ENCODE measurements at regions not wholly inside any gene's neighbourhood (a gene's known extent, or its start where the extent isn't known, plus 50 kb on each side); places are given as distances from the start of the nearest gene placed in this dataset.
A peak's percentile ranks its signal among the peaks of the same experiment; 100 is the strongest.

DNA sequence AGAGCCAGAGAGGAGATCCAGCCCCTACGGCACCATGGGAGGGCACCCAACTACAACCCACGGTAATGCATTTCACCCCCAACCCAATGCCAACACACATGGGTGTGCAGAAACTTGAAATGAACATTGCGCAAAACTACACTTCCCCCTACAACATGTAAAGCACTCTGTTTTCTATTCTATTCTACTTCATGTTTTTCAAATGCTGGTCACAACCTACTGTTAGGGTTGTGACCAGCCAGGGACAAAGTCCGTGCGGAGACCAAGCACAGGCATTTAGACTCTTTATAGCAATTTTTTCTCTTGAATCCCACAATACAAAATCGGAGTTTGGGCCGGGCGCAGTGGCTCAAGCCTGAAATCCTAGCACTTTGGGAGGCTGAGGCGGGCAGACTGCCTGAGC is 90.6 kb downstream of the MRPL14 start:
- intact Hi-C loops (cut with micrococcal nuclease), result loop anchor here (5.0 kb wide), 1 partner anchor 34 kb away; no protein-coding TSS in a partner anchor
- Mint-ChIP-seq H3K36me3 (ENCODE audit: low read depth) (no peaks in the 10 kb centered on the region), H3K27ac (peak overlapping the region; percentile 25), H3K27me3 (peaks cover 2% of the 10 kb centered on the region), H3K4me3 (no peak overlapping the region), H3K4me1 (ENCODE audit: low read depth) (peaks cover 69% of the 10 kb centered on the region), H3K9me3 (no peaks in the 10 kb centered on the region)

DNA sequence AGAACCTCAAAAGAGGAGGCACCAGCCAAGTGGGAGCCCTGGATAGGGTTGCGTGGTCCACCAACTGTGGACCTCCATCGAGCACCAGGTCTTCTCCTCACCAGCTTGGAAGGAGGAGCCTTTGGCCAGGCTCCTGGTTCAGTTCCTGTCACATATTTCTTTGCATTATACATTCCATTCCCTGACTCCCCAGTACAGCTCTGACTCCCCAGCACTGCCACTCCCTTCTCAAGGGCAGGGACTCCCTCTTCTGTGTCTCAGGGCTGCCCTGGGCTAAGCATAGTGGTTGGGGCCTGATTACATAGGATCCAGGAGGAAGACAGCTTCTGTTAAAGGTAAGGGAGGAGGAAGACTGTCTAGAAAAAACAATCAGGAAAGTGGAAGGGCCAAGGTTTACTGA is 91.1 kb downstream of the MRPL14 start:
- peaks cover 4% of the 10 kb centered on the region for H3K27me3 Mint-ChIP-seq
- intact Hi-C loops (cut with micrococcal nuclease), result loop anchor here (5.0 kb wide), 1 partner anchor 34 kb away; no protein-coding TSS in a partner anchor
- H3K36me3 Mint-ChIP-seq (ENCODE audit: low read depth), result no peaks in the 10 kb centered on the region
- H3K4me3 Mint-ChIP-seq, result no peak overlapping the region
- no peaks in the 10 kb centered on the region for H3K9me3 Mint-ChIP-seq
- H3K4me1 Mint-ChIP-seq (ENCODE audit: low read depth), result peaks cover 64% of the 10 kb centered on the region
- peak overlapping the region; percentile 25 for H3K27ac Mint-ChIP-seq

DNA sequence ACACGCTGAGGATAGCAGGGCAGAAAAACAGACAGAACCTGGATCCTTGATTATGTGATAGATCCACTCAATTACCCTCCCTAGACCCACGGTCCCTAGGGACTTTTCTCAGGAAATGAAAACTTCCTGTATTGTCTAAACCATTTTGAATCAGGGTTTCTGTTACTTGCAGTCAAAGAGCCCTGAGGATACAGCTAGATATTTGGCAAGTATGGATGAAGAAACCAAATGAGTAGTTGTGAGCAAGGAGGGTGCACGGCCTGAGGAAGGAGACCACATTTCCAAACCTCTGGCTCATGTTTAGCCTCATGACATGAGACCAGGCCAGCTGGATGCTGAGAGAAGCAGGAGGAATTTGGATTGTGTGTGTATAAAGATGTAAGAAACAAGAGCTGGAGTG is 91.6 kb downstream of the MRPL14 start:
- peaks cover 9% of the 10 kb centered on the region for H3K27me3 Mint-ChIP-seq
- peak overlapping the region; percentile 25 for H3K27ac Mint-ChIP-seq
- H3K36me3 Mint-ChIP-seq (ENCODE audit: low read depth), result no peaks in the 10 kb centered on the region
- no peaks in the 10 kb centered on the region for H3K9me3 Mint-ChIP-seq
- peaks cover 58% of the 10 kb centered on the region for H3K4me1 Mint-ChIP-seq (ENCODE audit: low read depth)
- intact Hi-C loops (cut with micrococcal nuclease), result loop anchor here (5.0 kb wide), 1 partner anchor 33 kb away; no protein-coding TSS in a partner anchor
- H3K4me3 Mint-ChIP-seq, result no peak overlapping the region

DNA sequence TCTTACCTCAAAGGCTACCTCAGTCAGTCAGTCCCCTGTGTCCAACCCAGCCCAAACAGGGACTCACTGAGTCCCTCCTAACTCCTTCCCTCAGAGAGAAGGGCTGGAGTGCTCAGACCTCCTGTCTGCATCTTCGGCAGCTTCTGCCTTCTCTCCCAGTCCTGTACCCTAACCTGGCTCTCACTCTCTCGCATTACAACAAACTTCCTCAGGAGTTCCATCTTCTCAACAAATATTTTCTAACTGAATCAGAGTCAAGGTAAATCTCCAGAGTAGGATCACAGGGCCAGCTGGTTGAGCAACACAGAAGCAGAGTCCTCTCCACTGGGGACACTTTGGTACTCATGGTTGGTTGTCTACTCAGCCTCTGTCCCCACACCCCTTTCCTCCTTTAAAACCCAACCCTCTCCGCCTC is 92.3 kb downstream of the MRPL14 start:
- intact Hi-C loops (cut with micrococcal nuclease), result loop anchor here (5.0 kb wide), 1 partner anchor 33 kb away; no protein-coding TSS in a partner anchor
- Mint-ChIP-seq H3K27me3 (peaks cover 16% of the 10 kb centered on the region), H3K4me3 (no peak overlapping the region), H3K4me1 (ENCODE audit: low read depth) (peaks cover 51% of the 10 kb centered on the region), H3K9me3 (no peaks in the 10 kb centered on the region), H3K27ac (peak overlapping the region; percentile 65), H3K36me3 (ENCODE audit: low read depth) (no peaks in the 10 kb centered on the region)

DNA sequence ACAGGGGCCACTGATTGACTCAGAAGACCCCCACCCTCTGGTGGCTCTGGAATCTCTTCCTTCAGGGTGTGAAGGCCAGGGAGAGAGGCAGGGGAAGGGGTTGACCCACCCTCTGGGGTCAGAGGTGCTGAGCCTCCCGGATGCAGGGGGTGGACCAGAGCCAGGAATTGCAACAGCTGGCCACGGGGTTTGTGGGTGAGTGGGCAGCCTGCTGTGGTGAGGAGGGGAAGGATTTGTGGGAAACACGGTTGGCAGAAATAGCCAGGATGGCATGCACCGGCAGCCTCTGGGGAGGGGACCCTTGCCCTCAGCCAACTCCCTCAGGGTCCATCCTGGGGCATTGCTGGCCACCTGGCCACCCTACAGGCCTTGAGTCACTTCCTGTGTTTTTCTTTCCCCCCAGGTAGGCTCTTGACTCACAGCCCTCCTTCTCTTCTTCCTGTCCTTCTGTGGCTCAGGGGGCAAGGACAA is 92.8 kb downstream of the MRPL14 start:
- H3K27ac Mint-ChIP-seq, result peak overlapping the region; percentile 65

DNA sequence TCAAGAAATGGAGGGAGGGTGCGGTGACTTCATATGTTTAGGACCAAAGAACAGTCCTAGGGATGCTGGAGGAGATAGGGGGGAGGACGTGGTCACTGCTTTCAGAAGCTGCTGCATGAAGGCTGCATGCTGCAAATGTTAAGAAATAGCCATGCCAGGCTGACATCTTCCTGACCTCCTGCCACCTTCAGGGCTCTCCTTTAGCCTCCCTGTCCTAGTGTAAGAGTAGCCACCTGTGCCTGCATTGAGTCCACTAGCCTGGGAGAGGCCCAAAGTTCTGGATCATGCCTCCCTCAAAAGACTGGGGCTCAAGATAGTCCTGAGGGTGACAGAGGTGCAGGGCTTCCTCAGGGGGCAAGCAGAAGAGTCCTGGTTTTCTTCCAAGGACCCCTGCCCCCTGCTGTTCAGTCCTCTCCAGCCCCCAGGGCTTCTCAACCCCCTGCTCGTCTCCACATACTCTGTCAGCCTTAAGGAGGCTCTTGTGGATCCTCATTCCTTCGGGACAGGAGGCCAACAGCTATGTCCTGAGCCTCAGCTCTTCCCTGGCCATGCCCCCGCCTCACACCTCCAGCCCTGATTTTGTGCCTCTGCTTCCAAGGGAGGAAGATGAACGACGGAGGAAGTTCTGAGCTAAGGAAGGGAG is 96.3 kb downstream of the MRPL14 start:
- intact Hi-C loops (cut with micrococcal nuclease), result no loop called here
- Mint-ChIP-seq H3K9me3 (no peaks in the 10 kb centered on the region), H3K27ac (no peak overlapping the region), H3K27me3 (peaks cover 39% of the 10 kb centered on the region), H3K36me3 (ENCODE audit: low read depth) (no peaks in the 10 kb centered on the region), H3K4me3 (no peak overlapping the region), H3K4me1 (ENCODE audit: low read depth) (peaks cover 20% of the 10 kb centered on the region)

More for the DNA sequence above, 92.8 kb downstream of the MRPL14 start:
- no peak overlapping the region for H3K4me3 Mint-ChIP-seq
- peaks cover 46% of the 10 kb centered on the region for H3K4me1 Mint-ChIP-seq (ENCODE audit: low read depth)
- no peaks in the 10 kb centered on the region for H3K36me3 Mint-ChIP-seq (ENCODE audit: low read depth)
- H3K9me3 Mint-ChIP-seq, result no peaks in the 10 kb centered on the region
- peaks cover 19% of the 10 kb centered on the region for H3K27me3 Mint-ChIP-seq
- intact Hi-C loops (cut with micrococcal nuclease), result no loop called here

DNA sequence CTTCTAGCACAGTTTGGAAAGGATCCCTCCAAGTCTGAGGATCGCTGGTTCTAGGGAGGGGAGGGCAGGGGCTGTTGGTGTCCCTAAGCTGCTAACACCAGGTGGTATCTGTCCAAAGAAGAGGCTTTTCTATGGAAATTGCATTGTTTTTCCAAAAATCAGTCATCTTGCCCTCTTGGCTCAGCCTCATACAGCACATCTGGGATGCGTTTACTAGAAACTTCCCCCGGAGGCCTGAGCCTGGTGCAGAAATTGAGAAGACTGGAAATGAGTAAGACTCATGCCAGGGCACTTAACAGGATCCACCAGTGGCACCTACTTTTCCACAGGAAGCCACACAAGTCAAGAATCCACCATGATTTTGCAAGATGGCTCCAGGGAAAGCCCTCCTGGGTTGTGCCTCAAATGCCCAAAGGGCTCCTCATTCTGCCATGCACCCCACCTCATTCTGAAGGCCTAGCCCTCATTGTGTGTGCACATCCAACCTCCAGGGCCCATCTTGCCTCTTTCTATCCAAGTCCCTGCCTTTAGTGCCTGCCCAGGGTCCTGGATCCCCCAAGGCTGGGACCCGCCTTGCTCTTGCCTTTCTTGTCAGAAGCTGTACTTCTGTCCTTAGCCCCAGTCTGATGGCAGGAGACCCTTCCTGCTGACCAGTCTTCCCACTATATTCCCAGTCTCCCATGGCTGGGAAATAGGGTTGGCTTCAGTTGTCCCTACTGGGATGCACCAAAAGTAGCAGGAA is 97.6 kb downstream of the MRPL14 start:
- Mint-ChIP-seq H3K4me3 (no peak overlapping the region), H3K36me3 (ENCODE audit: low read depth) (no peaks in the 10 kb centered on the region), H3K27me3 (peaks cover 41% of the 10 kb centered on the region), H3K9me3 (no peaks in the 10 kb centered on the region), H3K4me1 (ENCODE audit: low read depth) (peaks cover 12% of the 10 kb centered on the region), H3K27ac (no peak overlapping the region)
- intact Hi-C loops (cut with micrococcal nuclease), result no loop called here

DNA sequence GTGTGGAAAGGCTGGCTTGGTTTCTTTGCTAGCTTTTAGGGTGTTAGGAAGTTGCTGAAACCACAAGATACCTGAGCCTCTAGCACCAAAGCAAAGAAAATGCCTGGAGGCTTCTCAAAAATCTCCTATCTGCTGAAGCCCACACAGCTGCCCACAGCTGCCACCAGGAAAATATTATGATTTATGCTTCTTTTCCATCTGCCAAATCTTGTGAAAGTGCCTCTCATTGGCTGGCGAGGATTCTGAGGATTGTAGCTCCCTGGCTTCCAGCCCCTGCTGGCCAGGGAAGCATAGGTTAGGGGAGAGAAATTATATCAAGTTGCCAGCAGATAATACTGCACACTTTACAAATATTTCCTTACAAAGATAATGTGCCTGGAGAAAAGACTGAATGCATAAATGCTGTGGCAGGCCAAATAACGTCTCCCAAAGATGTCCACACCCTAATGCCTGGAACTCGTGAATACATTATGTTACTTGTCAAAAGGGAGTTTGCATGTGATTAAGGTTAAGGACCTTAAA is 98.4 kb downstream of the MRPL14 start:
- Mint-ChIP-seq H3K4me1 (ENCODE audit: low read depth) (peaks cover 11% of the 10 kb centered on the region), H3K9me3 (no peaks in the 10 kb centered on the region), H3K36me3 (ENCODE audit: low read depth) (no peaks in the 10 kb centered on the region), H3K27ac (no peak overlapping the region), H3K4me3 (no peak overlapping the region), H3K27me3 (peaks cover 44% of the 10 kb centered on the region)
- intact Hi-C loops (cut with micrococcal nuclease), result no loop called here

DNA sequence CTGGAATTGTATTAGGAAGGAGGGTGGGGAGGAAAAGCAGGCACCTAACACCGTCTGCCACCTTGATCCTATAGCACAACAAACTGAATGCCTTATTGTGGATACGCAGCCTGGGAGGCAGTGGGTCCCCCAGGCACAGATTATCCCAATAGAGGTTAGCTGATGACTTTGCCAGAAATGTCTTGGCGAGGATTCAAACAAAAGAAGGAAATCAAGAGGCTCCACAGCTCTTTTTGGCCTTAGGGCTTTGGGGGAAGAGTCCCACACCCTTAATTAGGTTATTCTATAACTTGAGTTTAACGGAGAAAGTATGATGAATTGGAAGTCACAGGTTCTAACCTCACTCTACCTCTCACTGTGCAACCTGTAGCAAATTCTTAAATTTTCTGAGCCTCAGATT is 102.0 kb downstream of the MRPL14 start:
- Mint-ChIP-seq H3K27ac (no peak overlapping the region), H3K36me3 (ENCODE audit: low read depth) (no peaks in the 10 kb centered on the region), H3K4me1 (ENCODE audit: low read depth) (peaks cover 40% of the 10 kb centered on the region), H3K9me3 (no peaks in the 10 kb centered on the region), H3K27me3 (peaks cover 44% of the 10 kb centered on the region), H3K4me3 (no peak overlapping the region)
- intact Hi-C loops (cut with micrococcal nuclease), result no loop called here

DNA sequence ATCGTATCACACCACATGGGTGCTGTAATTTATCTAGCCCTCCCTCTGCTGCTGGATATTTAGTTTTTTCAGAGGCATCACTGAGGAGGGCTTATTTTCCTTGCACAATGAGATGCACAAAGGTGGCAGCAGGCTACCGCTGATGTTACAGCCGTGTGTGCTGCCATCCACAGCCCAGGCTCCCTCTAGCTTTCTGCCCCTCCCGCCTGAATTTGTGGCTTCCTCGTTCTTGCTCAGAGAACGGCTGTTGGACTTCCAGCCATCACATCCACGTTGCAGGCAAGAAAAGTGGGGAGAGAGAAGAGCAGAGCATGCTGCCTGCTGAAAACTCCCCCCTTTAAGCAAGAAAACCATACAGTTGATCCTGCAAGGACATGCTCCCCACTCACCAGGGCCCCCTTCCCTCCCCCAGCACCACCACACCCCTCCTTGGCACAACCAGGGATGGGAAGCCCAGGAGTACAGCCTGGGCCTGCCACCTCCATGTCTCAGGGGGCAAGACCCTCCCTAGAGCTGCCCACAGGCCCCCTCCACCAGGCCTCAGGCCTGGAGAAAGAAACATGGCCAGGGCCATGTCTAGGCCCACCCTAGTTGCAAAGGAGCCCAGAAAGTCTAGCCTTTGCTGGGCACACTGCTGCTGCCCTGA is 102.6 kb downstream of the MRPL14 start:
- intact Hi-C loops (cut with micrococcal nuclease), result no loop called here
- no peaks in the 10 kb centered on the region for H3K9me3 Mint-ChIP-seq
- H3K4me3 Mint-ChIP-seq, result no peak overlapping the region
- peaks cover 45% of the 10 kb centered on the region for H3K4me1 Mint-ChIP-seq (ENCODE audit: low read depth)
- H3K27me3 Mint-ChIP-seq, result peaks cover 42% of the 10 kb centered on the region
- no peak overlapping the region for H3K27ac Mint-ChIP-seq
- no peaks in the 10 kb centered on the region for H3K36me3 Mint-ChIP-seq (ENCODE audit: low read depth)

DNA sequence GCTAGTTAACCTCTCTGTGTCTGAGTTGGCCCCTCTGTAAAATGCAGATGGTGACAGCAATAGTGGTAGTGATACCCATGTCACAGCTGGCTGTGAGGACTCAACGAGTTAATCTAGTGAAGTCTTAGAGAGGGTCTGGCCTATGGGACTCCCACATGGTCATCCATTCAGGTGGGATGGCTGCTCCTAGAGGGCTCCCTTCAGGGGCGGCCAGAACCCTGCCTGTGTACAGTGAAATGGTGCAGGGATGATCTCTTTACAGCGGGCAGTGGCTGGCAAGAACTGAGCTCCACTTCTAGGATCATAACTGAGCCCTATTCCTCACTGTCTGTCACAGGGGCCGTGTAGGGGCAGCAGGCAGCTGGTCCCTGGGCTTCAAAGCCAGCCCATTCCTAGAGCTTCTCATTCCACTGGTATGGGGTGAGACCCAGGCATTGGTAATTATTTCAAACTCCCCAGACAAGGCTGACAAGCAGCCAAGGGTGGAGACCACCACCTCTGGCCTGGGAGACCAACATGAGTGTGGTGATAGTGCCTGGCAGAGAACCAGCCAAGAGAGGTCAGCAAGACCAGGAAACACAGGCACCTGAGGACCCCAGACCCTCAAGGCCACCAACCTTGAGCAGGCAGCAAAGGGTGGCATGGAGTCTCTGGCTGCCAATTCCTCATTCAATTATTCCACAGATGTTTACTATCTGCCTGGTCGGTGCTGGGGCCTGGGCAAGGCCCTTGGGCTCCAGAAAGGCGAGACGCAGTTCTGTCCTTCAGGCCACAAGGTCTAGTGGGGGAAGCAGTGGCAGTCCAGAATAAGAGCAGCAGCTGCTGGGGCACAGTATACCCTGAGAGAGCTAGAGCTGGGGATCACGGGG is 103.4 kb downstream of the MRPL14 start:
- H3K4me3 Mint-ChIP-seq, result no peak overlapping the region
- no peak overlapping the region for H3K27ac Mint-ChIP-seq
- peaks cover 40% of the 10 kb centered on the region for H3K27me3 Mint-ChIP-seq
- H3K36me3 Mint-ChIP-seq (ENCODE audit: low read depth), result no peaks in the 10 kb centered on the region
- intact Hi-C loops (cut with micrococcal nuclease), result no loop called here
- H3K4me1 Mint-ChIP-seq (ENCODE audit: low read depth), result peaks cover 45% of the 10 kb centered on the region
- H3K9me3 Mint-ChIP-seq, result no peaks in the 10 kb centered on the region

DNA sequence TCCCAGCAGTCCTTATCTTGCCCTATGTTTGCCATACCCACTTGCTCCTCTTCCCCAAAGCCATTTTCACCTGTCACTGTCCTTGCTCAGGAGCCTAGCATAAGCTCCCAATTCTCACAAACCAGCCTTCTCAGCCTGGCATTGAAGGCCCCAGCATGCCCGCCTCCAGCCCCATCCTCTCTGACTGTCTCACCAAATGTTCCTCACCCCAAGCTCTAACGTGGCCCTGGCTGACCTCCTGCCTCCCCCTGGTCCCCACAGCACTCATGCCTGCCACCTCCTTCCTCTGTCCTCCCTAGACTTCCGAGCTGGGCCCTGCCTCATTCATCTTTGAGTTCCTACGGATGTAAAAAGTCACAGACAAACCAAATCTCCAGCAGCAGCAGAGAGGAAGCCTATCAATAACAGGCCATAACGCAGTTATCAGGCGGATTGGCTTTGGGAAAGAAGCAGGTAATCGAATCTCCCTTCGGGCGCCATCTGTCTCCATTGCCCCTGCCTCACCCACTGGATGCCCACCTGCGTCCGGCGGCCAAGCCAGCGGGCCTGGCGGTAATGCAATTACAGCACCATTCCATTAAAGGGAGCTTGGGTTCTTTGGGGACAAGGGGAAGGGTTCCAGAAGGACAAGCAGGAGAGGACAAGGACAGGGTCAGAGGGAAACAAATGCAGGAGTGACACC is 104.4 kb downstream of the MRPL14 start:
- Mint-ChIP-seq H3K36me3 (ENCODE audit: low read depth) (no peaks in the 10 kb centered on the region), H3K9me3 (no peaks in the 10 kb centered on the region), H3K4me3 (no peak overlapping the region), H3K27me3 (peaks cover 36% of the 10 kb centered on the region), H3K4me1 (ENCODE audit: low read depth) (peaks cover 45% of the 10 kb centered on the region), H3K27ac (peak overlapping the region; percentile 2)
- intact Hi-C loops (cut with micrococcal nuclease), result no loop called here

DNA sequence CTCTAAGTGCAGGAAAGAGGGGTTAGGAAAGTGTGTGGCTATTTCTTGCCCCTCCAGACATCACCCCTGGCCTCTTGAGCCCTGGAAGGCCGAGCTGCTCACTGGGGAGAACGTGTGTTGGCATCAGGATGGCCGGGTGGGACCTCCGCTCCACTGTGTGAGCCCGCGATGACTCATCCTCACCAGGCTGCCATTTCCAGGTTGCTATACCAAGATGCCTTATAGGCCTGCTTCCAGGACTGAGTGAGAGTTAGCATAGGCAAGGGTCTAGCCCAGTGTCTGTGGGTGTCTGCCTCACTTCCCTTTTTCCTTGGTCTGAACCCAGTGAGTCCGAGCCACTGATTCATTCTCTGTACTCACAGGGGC is 105.0 kb downstream of the MRPL14 start:
- no peaks in the 10 kb centered on the region for H3K9me3 Mint-ChIP-seq
- no peaks in the 10 kb centered on the region for H3K36me3 Mint-ChIP-seq (ENCODE audit: low read depth)
- peaks cover 31% of the 10 kb centered on the region for H3K27me3 Mint-ChIP-seq
- peak overlapping the region; percentile 2 for H3K27ac Mint-ChIP-seq
- intact Hi-C loops (cut with micrococcal nuclease), result no loop called here
- H3K4me3 Mint-ChIP-seq, result no peak overlapping the region
- H3K4me1 Mint-ChIP-seq (ENCODE audit: low read depth), result peaks cover 45% of the 10 kb centered on the region

All from dendritic cell treated with granulocyte-macrophage colony-stimulating factor and Interleukin-4, amounts not matched to agents 40 ng/mL and 50 ng/mL, for 4 days (primary cell).